ENCODE measurements at regions not wholly inside any gene's neighbourhood (a gene's known extent, or its start where the extent isn't known, plus 50 kb on each side); places are given as distances from the start of the nearest gene placed in this dataset.
"Not testable (repeated sequence)": the region's sequence is repeated elsewhere in the genome, so short reads cannot be mapped to it uniquely, and the experiment has no call there.

- no peak for DNase-seq (ENCODE audit: low read depth in 2 of 2)
Measured at GRCh38 chr14:26655128-26655527, 57.3 kb upstream of the NOVA1 start.

GRCh38 chr14:26663506-26663905 is 65.7 kb upstream of the NOVA1 start:
- no peak for DNase-seq (ENCODE audit: low read depth in 2 of 2)

GRCh38 chr14:26678732-26679420 is 81.0 kb upstream of the NOVA1 start:
- not testable (repeated sequence) for DNase-seq (ENCODE audit: low read depth in 2 of 2)

- DNase-seq (ENCODE audit: low read depth in 2 of 2) = no peak
Measured at GRCh38 chr14:26685401-26685800, 87.6 kb upstream of the NOVA1 start.

- no peak for DNase-seq (ENCODE audit: low read depth in 2 of 2)
Measured at GRCh38 chr14:26687301-26687837, 89.5 kb upstream of the NOVA1 start.

GRCh38 chr14:26694521-26694920 is 96.7 kb upstream of the NOVA1 start:
- DNase-seq (ENCODE audit: low read depth in 2 of 2) = no peak

- no peak for DNase-seq (ENCODE audit: low read depth in 2 of 2)
Measured at GRCh38 chr14:26702721-26703230, 104.9 kb upstream of the NOVA1 start.

- DNase-seq (ENCODE audit: low read depth in 2 of 2) = no peak
Measured at GRCh38 chr14:26703686-26704366, 106.0 kb upstream of the NOVA1 start.

GRCh38 chr14:26707234-26707633 is 109.4 kb upstream of the NOVA1 start:
- DNase-seq (ENCODE audit: low read depth in 2 of 2) = no peak

- no peak for DNase-seq (ENCODE audit: low read depth in 2 of 2)
Measured at GRCh38 chr14:26709019-26709418, 111.2 kb upstream of the NOVA1 start.

- no peak for DNase-seq (ENCODE audit: low read depth in 2 of 2)
Measured at GRCh38 chr14:26719514-26719913, 121.7 kb upstream of the NOVA1 start.

GRCh38 chr14:26722258-26722657 is 124.4 kb upstream of the NOVA1 start:
- DNase-seq (ENCODE audit: low read depth in 2 of 2) = no peak

GRCh38 chr14:26729851-26730250 is 132.0 kb upstream of the NOVA1 start:
- DNase-seq (ENCODE audit: low read depth in 2 of 2) = no peak

GRCh38 chr14:26730929-26731618 is 133.2 kb upstream of the NOVA1 start:
- no peak for DNase-seq (ENCODE audit: low read depth in 2 of 2)

GRCh38 chr14:26735811-26736210 is 138.0 kb upstream of the NOVA1 start:
- no peak for DNase-seq (ENCODE audit: low read depth in 2 of 2)

- no peak for DNase-seq (ENCODE audit: low read depth in 2 of 2)
Measured at GRCh38 chr14:26738571-26738970, 140.7 kb upstream of the NOVA1 start.

- no peak for DNase-seq (ENCODE audit: low read depth in 2 of 2)
Measured at GRCh38 chr14:26741711-26742212, 143.9 kb upstream of the NOVA1 start.

GRCh38 chr14:26743284-26743683 is 145.5 kb upstream of the NOVA1 start:
- no peak for DNase-seq (ENCODE audit: low read depth in 2 of 2)

- no peak for DNase-seq (ENCODE audit: low read depth in 2 of 2)
Measured at GRCh38 chr14:26744903-26745302, 147.1 kb upstream of the NOVA1 start.

- no peak for DNase-seq (ENCODE audit: low read depth in 2 of 2)
Measured at GRCh38 chr14:26761532-26761931, 163.7 kb upstream of the NOVA1 start.

GRCh38 chr14:26765301-26765700 is 167.5 kb upstream of the NOVA1 start:
- DNase-seq (ENCODE audit: low read depth in 2 of 2) = no peak
